CD14-positive monocyte (primary cell): ENCODE measurements at regions not wholly inside any gene's neighbourhood (a gene's known extent, or its start where the extent isn't known, plus 50 kb on each side); places are given as distances from the start of the nearest gene placed in this dataset.

Experiments
- DNase-seq, 3 donors: peaks; one replicate each; pipeline ENCODE4 v3.0.0-alpha.2; 2011 to 2022
- H2AFZ ChIP-seq: 2 replicates; pipeline ENCODE4 v1.6.0; 2012; ENCODE audit warnings: mild to moderate bottlenecking, low read depth, low read length, inconsistent platforms; ENCODE audit not compliant: insufficient read depth, poor library complexity, severe bottlenecking
- H3K27ac ChIP-seq, 2 donors: 1 replicate in 1 of 2; 2 replicates in 1 of 2; pipeline ENCODE4 v1.5.1; 2012 to 2013; ENCODE audit warnings: low read length in 2 of 2, control low read depth in 1 of 2, inconsistent platforms in 1 of 2, low read depth in 1 of 2, mild to moderate bottlenecking in 1 of 2
- H3K27me3 ChIP-seq, 2 donors: one replicate each; pipeline versions ENCODE4 v1.6.0 to v1.6.1; 2011 to 2013; ENCODE audit warnings: low read length in 2 of 2; ENCODE audit not compliant: control insufficient read depth in 2 of 2, insufficient read depth in 2 of 2
- H3K36me3 ChIP-seq, 2 donors: replicated peaks in 1 of 2; 1 replicate in 1 of 2; 2 replicates in 1 of 2; pipeline versions ENCODE4 v1.5.1 to v1.6.1; 2012 to 2013; ENCODE audit warnings: low read length in 2 of 2, control low read depth in 1 of 2, inconsistent platforms in 1 of 2, mild to moderate bottlenecking in 1 of 2; ENCODE audit not compliant: insufficient read depth in 2 of 2, control insufficient read depth in 1 of 2
- H3K4me1 ChIP-seq, 2 donors: 1 replicate in 1 of 2; 2 replicates in 1 of 2; pipeline versions ENCODE4 v1.5.1 to v1.6.1; 2012 to 2013; ENCODE audit warnings: low read length in 2 of 2, control low read depth in 1 of 2, inconsistent platforms in 1 of 2, mild to moderate bottlenecking in 1 of 2, moderate library complexity in 1 of 2; ENCODE audit not compliant: insufficient read depth in 2 of 2, control insufficient read depth in 1 of 2
- H3K4me2 ChIP-seq: replicated peaks from 2 replicates; pipeline ENCODE3; 2012; ENCODE audit warnings: low read length, moderate library complexity, mild to moderate bottlenecking; ENCODE audit not compliant: poor library complexity, severe bottlenecking; ENCODE audit errors: extremely low read depth
- H3K4me3 ChIP-seq, 3 experiments: fragments of 200-600 bp in 1 of 3; sonication (generic) in 1 of 3; replicated peaks in 1 of 3; 1 replicate in 2 of 3; 2 replicates in 1 of 3; pipeline ENCODE4 v1.5.1; 2011 to 2013; ENCODE audit warnings: low read length in 3 of 3, mild to moderate bottlenecking in 3 of 3, control low read depth in 2 of 3, low read depth in 2 of 3, inconsistent platforms in 1 of 3, moderate library complexity in 1 of 3
- H3K79me2 ChIP-seq: 2 replicates; pipeline ENCODE4 v1.6.0; 2012; ENCODE audit warnings: mild to moderate bottlenecking, control low read depth, inconsistent platforms, low read length, moderate library complexity; ENCODE audit not compliant: insufficient read depth
- H3K9ac ChIP-seq: 2 replicates; pipeline ENCODE4 v1.6.0; 2017; ENCODE audit warnings: low read length, mild to moderate bottlenecking; ENCODE audit not compliant: insufficient read depth, poor library complexity, severe bottlenecking
- H3K9me3 ChIP-seq, 2 donors: replicated peaks in 1 of 2; 1 replicate in 1 of 2; 2 replicates in 1 of 2; pipeline versions ENCODE4 v1.5.1 to v1.6.1; 2012 to 2013; ENCODE audit warnings: low read length in 2 of 2, control low read depth in 1 of 2; ENCODE audit not compliant: control insufficient read depth in 1 of 2, insufficient read depth in 1 of 2
- H4K20me1 ChIP-seq: 2 replicates; pipeline ENCODE4 v1.6.0; 2012; ENCODE audit warnings: mild to moderate bottlenecking, low read length, control low read depth, moderate library complexity; ENCODE audit not compliant: insufficient read depth
- H3K27ac Mint-ChIP-seq, 7 donors: one replicate each; pipeline ENCODE4 v1.8.0; 2020; ENCODE audit warnings: mild to moderate bottlenecking in 7 of 7, mixed read lengths in 7 of 7, moderate library complexity in 6 of 7, inconsistent platforms in 2 of 7
- H3K27me3 Mint-ChIP-seq, 3 donors: one replicate each; pipeline ENCODE4 v1.8.0; 2021 to 2022; ENCODE audit warnings: low read depth in 3 of 3, mild to moderate bottlenecking in 3 of 3, mixed read lengths in 3 of 3, moderate library complexity in 3 of 3, inconsistent platforms in 1 of 3
- H3K36me3 Mint-ChIP-seq, 2 donors: one replicate each; pipeline ENCODE4 v1.8.0; 2020; ENCODE audit warnings: mixed read lengths in 2 of 2, inconsistent platforms in 1 of 2, mild to moderate bottlenecking in 1 of 2
- H3K4me1 Mint-ChIP-seq: one replicate; pipeline ENCODE4 v1.8.0; 2020; ENCODE audit warnings: mild to moderate bottlenecking, mixed read lengths
- H3K4me3 Mint-ChIP-seq, 2 donors: one replicate each; pipeline ENCODE4 v1.8.0; 2020; ENCODE audit warnings: mild to moderate bottlenecking in 2 of 2, mixed read lengths in 2 of 2, moderate library complexity in 1 of 2
- H3K9me3 Mint-ChIP-seq, 7 donors: one replicate each; pipeline ENCODE4 v1.8.0; 2020 to 2022; ENCODE audit warnings: mixed read lengths in 7 of 7, mild to moderate bottlenecking in 6 of 7, moderate library complexity in 6 of 7, inconsistent platforms in 2 of 7
- WGBS: methylation state at CpG from one replicate; pipeline ENCODE4 v1.1.5; 2013; ENCODE audit warnings: missing lambda C conversion rate; ENCODE audit not compliant: insufficient coverage; 5-methylcytosine and 5-hydroxymethylcytosine counted together
- intact Hi-C, 2 donors: fragments of 100-400 bp; cut with micrococcal nuclease; formaldehyde crosslinking; loops; one replicate each; pipeline versions ENCODE4 v1.15.0 to v1.15.1; 2023
- TF ChIP-seq, protein P1 (sequence below): fragments of 200-600 bp; IDR thresholded peaks from one replicate; pipeline ENCODE4 v1.8.0; 2022; ENCODE audit warnings: antibody characterized with exemption, mild to moderate bottlenecking

DNA sequence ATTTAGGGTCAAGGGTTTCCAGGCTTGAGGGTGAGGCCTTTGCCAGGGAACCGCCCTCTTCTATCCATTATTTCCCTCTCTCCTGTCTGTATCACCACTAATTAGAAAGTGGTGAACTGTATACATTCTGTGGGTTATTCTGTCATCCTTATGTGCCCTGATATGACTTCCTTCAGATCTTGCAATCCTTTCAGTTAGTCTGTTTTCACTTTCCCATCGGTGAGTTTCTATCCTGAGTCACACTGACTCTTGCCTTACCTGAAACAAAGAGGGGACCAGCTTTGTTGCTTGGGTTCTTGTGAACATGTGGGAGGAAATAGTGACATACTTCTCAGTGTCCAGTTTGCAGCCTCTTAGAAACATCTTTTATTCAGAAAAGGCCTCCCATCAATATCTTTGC, 205.4 kb upstream of the GHR start:
- no peaks in the 10 kb centered on the region for H3K27me3 Mint-ChIP-seq
- Histone ChIP-seq H3K36me3 (no peaks in the 10 kb centered on the region), H3K27me3 (no peaks in the 10 kb centered on the region), H3K9me3 (peaks cover 3 to 16% of the 10 kb centered on the region in 2 donors), H2AFZ (no peak overlapping the region), H3K4me2 (no peak overlapping the region), H3K4me3 (no peak overlapping the region), H3K4me1 (no peaks in the 10 kb centered on the region), H3K9ac (no peak overlapping the region), H3K27ac (no peak overlapping the region), H3K79me2 (no peaks in the 10 kb centered on the region), H4K20me1 (no peaks in the 10 kb centered on the region)
- no CpG with 5 or more reads among the region's 2 CpGs for WGBS
- H3K27ac Mint-ChIP-seq = no peak overlapping the region
- TF ChIP-seq, protein P1, sequence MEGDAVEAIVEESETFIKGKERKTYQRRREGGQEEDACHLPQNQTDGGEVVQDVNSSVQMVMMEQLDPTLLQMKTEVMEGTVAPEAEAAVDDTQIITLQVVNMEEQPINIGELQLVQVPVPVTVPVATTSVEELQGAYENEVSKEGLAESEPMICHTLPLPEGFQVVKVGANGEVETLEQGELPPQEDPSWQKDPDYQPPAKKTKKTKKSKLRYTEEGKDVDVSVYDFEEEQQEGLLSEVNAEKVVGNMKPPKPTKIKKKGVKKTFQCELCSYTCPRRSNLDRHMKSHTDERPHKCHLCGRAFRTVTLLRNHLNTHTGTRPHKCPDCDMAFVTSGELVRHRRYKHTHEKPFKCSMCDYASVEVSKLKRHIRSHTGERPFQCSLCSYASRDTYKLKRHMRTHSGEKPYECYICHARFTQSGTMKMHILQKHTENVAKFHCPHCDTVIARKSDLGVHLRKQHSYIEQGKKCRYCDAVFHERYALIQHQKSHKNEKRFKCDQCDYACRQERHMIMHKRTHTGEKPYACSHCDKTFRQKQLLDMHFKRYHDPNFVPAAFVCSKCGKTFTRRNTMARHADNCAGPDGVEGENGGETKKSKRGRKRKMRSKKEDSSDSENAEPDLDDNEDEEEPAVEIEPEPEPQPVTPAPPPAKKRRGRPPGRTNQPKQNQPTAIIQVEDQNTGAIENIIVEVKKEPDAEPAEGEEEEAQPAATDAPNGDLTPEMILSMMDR = no peak
- no peak overlapping the region for H3K4me3 Mint-ChIP-seq
- no peaks in the 10 kb centered on the region for H3K4me1 Mint-ChIP-seq
- peaks cover 0 to 10% (median 7%) of the 10 kb centered on the region in 7 donors for H3K9me3 Mint-ChIP-seq
- H3K36me3 Mint-ChIP-seq = no peaks in the 10 kb centered on the region
- DNase-seq = no peak
- intact Hi-C loops = no loop called here

DNA sequence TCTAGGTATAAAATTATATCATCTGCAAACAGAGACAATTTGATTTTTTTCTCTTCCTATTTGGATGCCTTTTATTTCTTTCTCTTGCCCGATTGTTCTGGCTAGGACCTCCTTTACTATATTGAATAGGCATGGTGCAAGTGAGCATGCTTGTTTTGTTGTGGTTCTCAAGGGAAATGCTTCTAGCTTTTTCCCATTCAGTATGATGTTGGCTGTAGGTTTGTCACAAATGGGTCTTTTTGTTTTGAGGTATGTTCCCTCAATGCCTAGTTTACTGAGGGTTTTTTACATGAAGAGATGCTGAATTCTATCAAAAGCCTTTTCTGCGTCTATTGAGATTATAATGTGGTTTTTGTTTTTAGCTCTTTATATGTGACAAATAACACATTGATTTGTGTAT, 198.2 kb upstream of the GHR start:
- intact Hi-C loops = no loop called here
- Histone ChIP-seq H3K9me3 (no peaks in the 10 kb centered on the region), H3K4me2 (no peak overlapping the region), H3K27me3 (no peaks in the 10 kb centered on the region), H3K36me3 (no peaks in the 10 kb centered on the region), H2AFZ (no peak overlapping the region), H3K4me1 (no peaks in the 10 kb centered on the region), H3K4me3 (no peak overlapping the region), H3K27ac (no peak overlapping the region), H3K79me2 (no peaks in the 10 kb centered on the region), H4K20me1 (no peaks in the 10 kb centered on the region), H3K9ac (no peak overlapping the region)
- H3K27me3 Mint-ChIP-seq = peaks cover 0 to 2% (median 0%) of the 10 kb centered on the region in 3 donors
- H3K4me3 Mint-ChIP-seq = no peak overlapping the region
- peaks cover 0 to 3% (median 0%) of the 10 kb centered on the region in 7 donors for H3K9me3 Mint-ChIP-seq
- DNase-seq = no peak
- TF ChIP-seq, protein P1 = no peak
- no peaks in the 10 kb centered on the region for H3K4me1 Mint-ChIP-seq
- H3K27ac Mint-ChIP-seq = no peak overlapping the region
- H3K36me3 Mint-ChIP-seq = no peaks in the 10 kb centered on the region
- no CpG with 5 or more reads among the region's 2 CpGs for WGBS
